NCI-H128 (cell line): ENCODE measurements at regions not wholly inside any gene's neighbourhood (a gene's known extent, or its start where the extent isn't known, plus 50 kb on each side); places are given as distances from the start of the nearest gene placed in this dataset.

Experiments
- DNase-seq: peaks from one replicate; lab custom pipeline; 2025; ENCODE audit not compliant: unreplicated experiment; lab: John Stamatoyannopoulos, UW

DNA sequence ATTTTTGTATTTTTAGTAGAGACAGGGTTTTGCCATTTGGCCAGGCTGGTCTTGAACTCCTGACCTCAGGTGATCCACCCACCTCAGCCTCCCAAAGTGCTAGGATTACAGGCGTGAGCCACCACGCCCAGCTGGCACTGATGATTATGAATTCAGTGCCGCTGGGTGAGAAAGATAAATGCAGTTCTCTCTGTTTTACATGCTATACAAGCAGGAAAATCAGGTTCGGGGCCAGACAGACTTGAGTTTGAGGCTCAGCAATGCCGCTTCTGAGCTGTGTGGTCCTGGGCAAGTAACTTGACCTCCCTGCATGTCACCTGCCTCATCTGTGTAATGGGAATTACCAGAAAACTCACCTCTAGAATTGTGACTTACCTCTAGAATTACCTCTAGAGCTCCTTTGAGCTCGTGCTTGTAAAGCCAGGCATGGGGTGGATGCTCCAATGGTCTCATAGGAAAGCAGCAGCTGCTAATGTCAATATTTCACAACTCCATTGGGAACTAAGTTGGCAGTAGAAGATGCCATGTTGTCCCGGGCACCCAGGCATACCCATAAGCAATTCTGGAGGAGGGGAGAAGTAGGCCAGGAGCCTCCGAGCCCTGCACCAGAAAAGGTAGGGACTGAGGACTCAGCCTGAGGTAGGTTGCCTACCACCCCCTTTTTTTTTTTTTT lies 119.8 kb upstream of the SLC25A33 start:
- no peak for DNase-seq

DNA sequence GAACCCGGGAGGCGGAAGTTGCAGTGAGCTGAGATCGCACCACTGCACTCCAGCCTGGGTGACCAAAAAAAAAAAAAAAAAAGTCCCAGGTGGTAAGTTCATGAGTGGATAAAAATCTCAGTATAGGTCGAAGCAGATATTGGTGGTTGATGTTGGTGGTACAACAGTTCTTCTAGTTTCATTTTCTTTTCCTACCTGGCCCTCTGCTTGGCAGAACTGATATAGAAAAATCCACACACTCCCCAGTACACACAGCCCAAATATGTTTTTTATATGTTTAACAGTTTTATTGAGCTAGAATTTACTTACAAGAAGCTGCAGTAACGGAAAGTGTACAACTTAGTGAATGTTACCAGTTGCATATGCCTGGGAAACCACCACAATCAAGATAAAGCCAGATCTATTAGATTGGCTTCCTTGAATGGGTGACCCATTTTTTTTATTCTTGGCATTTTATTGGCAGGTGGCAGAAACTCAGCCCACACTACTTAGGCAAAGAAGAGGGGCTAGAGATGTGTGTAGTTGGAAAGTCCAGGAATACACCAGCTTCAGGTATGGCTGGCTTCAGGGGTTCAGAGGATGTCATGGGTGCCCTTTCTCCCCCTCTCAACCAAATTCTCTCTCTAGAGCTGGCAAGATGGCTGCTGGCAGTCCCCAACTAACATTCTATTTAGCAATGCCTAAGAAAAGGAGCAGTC lies 118.3 kb upstream of the SLC25A33 start:
- DNase-seq: no peak

GRCh38 chr1:9421533-9421873 lies 117.8 kb upstream of the SLC25A33 start:
- no peak for DNase-seq

- no peak for DNase-seq
Observed at GRCh38 chr1:9422321-9422720, 116.9 kb upstream of the SLC25A33 start.

DNA sequence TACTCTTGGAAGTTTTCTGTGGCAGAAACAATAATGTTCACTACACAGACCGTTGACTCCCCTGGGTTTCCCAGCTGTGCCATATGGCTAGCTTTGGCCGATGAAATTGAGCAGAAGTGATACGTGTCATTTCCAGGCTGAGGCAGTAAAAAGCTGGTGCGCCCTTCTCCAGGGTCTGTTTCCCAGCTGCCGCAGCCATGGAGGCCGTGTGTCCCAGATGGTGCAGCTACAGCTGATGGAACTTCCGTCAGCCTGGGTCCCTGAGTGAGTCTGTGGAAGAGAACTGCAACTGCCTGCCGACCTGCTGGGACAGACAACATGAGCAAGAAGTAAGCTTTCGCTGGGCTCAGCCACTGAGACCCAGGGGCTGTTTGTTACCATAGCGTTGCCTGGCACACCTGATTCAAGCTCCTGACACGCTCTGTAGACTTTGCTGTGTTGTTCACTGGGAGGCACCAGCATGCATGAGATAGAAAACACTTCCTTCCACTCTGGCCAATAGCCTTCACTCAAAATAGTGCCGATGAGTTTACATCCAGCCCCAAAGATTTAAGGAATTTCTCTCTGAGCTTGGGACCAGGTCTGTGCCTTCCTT lies 116.3 kb upstream of the SLC25A33 start:
- no peak for DNase-seq

- DNase-seq: no peak
Observed at GRCh38 chr1:9424261-9424660, 115.0 kb upstream of the SLC25A33 start.

- no peak for DNase-seq
Observed at GRCh38 chr1:9425859-9426258, 113.4 kb upstream of the SLC25A33 start.

DNA sequence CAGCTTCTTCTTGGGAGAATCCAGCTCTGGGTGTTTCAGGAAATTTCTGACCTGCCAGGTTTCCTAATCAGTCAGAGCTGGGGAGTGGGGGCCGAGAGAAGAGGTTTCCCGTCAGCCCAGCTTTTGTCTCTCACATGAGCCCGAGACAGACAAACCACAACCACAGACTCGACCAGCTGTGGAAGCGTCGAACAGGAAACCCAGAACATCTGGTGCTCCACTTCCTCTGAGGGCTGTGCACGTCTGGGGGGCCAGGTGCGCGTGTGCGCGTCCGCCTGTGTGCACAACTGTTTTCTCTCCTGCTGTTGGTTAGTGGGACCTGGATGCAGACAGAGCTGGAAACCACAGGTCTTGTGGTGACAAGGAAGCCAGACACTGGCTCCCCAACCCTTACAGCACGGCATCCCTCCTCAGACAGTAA lies 113.0 kb upstream of the SLC25A33 start:
- no peak for DNase-seq

- DNase-seq: no peak
Observed at GRCh38 chr1:9427388-9427787, 111.9 kb upstream of the SLC25A33 start.

DNA sequence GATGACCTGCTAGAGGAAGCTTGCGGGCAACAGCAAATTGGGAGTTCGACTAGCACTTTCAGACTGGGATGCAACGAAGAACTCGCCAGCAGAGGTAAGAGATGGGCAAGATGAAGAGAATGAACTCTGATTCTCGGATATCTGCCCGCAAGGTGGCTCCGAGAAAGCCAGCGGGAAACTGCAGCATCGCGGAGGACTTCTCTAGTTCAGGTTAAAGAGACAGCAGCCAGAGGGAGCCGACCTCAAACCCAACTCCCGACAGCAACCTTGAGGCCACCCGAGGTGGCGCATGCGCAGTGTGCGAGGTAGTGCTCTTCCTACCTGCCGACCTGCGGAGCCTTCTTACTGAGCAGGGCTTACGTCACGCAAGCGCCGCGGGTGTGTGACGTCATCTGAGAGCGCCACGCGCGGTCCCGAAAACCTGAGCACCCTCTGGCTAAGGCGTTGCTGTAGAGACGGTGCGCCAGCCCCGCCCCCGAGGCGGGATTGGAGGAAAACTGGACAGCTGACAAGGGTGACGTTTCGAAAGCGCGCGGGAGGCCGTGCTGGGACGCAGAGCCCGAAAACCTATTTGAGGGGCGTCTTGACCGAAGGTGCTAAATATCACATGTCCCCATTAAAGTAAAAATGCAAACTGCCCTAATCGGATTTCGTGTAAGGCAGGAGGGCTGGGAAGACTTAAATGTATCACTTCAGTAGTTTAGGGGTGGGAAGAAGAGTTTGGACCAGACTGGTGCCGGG lies 110.5 kb upstream of the SLC25A33 start:
- peak; percentile 98 for DNase-seq

DNA sequence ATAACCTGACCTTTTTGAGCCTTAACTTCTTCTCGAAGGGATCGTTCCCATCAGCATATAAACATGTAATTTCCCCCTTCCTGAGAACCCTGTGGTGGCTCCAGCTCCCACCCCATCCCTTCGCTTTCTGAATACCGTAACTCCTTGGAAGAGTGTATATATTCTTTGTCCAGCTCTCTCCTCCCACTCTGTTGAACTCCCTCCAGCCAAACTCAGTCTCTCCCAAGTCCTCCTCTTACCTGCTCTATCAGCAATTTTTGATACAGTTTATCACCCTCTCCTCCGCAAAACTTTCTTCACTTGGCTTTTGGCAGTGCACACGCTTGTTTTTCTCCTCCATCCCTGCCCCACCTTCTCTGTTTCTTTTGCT lies 109.9 kb upstream of the SLC25A33 start:
- no peak for DNase-seq

DNA sequence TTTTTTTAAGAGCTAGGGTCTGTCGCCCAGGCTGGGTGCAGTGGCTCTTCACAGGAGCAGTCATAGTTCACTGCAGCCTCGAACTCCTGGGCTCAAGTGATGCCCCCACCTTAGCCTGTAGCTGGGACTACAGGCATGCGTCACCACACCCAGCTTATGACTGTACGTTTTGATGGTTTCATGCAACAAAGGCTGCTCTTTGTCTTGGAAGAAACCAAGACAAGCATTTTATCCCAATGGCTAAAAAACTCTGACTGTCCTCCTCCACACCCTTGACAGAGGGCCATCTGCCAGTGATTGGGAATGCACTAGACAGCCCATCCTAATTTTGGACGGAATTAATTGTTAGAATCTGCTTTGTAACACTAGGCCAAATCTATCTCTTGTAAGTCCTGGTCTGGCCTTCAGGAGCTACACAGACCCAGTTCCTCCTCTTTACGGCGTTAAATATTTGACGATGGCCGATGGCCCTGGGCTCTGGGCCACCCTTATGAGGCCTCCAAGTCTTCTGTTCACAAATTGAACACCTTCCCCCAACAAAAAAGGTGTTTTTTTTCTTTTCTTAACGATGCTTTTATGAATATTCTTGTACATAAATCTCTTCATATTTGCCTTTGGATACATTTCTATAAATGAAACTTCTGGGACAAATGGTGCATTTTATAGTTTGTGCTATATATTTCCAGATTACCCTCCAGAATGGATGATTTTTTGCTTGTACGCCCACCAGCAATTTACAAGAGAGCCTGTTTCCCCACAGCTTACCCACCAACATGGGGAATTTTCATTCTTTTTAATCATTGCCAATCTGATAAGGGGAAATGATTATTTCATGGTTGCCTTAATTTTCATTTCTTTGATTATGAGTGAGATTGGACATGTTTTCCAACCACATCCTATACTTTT lies 104.8 kb upstream of the SLC25A33 start:
- no peak for DNase-seq

GRCh38 chr1:9435153-9435636 lies 104.1 kb upstream of the SLC25A33 start:
- no peak for DNase-seq

- no peak for DNase-seq
Observed at GRCh38 chr1:9435854-9436640, 103.2 kb upstream of the SLC25A33 start.

GRCh38 chr1:9437961-9438430 lies 101.3 kb upstream of the SLC25A33 start:
- no peak for DNase-seq

- DNase-seq: no peak
Observed at GRCh38 chr1:9438431-9439073, 100.7 kb upstream of the SLC25A33 start.

DNA sequence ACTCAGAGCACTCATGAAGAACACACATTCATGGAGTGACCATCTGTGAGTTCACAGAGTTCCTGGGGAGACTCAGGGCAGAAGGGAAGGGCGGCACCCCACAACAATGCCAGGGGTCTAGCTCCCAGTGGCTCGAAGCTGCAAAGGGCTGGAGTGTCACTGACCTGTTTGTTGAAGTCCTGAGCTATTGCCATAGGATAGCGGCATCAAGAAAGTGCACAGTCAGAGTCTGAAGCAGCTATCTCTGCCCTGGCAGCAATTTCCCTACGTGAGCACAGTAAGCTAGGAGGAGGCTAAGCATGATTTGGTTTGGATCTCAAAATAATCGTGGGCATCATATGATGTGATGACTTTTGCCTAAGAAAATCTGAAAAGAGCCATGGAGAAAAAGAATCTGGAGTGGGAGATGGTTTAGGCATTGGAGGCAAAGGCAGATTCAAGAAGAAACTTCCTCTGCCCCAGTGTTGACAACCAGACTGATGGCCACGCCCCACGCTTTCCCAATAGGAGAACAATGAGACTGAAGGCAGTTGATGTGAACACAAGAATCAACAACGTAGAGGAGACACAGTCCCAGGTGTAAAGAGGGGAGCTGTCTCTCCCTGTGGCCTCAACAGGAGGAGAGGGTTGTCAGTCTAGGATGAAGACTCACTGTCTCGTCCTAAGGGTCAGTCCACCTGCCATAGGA lies 100.0 kb upstream of the SLC25A33 start:
- no peak for DNase-seq

DNA sequence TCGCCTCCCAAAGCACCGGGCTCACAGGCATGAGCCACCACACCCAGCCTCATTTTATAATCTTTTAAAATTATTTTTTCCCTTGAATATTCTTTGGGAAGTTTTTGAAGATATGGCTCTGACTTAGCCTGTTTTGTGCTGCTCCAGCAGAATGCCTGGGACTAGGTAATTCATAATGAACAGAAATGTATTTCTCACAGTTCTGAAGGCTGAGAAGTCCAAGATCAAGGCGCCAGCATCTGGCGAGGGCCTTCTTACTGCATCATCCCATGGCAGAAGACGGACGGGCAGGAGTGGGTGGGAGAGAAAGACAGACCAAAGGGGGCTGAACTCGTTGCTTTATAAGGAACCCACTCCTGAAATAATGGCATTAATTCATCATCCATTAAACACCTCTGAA lies 99.0 kb upstream of the SLC25A33 start:
- DNase-seq: no peak

DNA sequence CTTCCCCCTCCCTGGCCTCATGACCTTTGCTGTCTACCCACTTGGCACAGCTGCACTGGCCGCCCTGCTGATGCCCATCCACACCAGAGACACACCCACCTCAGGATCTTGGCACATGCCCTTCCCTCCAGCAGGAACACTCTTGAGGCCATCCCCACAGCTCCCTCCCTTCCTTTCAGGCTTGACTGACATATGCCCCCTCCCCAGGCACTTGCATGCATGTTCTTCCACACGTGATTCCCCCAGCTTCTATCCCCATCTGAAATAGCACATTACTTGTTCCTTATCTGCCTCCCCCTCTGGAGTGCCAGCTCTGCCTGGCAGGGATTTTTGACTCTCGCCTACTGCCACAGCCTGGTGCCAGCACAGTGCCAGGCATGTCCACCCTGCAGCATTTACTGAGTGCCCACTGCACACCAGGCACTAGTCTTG lies 98.5 kb upstream of the SLC25A33 start:
- no peak for DNase-seq
